D721Med (cell line): ENCODE measurements at regions not wholly inside any gene's neighbourhood (a gene's known extent, or its start where the extent isn't known, plus 50 kb on each side); places are given as distances from the start of the nearest gene placed in this dataset.

Source experiments
- DNase-seq: peaks from one replicate; pipeline ENCODE4 v3.0.0; 2011; ENCODE audit warnings: low spot score; ENCODE audit not compliant: insufficient read length
- FAIRE-seq: peaks from 2 replicates; lab custom pipeline; 2011; peaks lifted over from hg19 to GRCh38; lab: Jason Lieb, UNC
- TF ChIP-seq, protein P1 (sequence below): IDR thresholded peaks from 2 replicates; pipeline ENCODE4 v1.5.1; 2012; ENCODE audit warnings: mild to moderate bottlenecking, control low read depth; ENCODE audit not compliant: insufficient read depth; ENCODE audit errors: missing control alignments

DNA sequence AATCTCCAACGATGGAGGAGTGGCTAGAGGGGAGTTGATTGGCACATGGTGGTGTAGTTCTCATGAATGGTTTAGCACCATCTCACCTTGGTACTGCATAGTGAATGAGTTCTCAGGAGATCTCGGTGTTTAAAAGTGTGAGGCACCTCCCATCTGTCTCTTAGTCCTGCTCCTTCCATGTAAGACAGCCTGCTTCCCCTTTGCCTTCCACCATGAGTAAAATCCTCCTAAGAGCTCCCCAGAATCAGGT lies 428.8 kb upstream of the MAF start:
- FAIRE-seq, result no peak
- TF ChIP-seq, protein P1, sequence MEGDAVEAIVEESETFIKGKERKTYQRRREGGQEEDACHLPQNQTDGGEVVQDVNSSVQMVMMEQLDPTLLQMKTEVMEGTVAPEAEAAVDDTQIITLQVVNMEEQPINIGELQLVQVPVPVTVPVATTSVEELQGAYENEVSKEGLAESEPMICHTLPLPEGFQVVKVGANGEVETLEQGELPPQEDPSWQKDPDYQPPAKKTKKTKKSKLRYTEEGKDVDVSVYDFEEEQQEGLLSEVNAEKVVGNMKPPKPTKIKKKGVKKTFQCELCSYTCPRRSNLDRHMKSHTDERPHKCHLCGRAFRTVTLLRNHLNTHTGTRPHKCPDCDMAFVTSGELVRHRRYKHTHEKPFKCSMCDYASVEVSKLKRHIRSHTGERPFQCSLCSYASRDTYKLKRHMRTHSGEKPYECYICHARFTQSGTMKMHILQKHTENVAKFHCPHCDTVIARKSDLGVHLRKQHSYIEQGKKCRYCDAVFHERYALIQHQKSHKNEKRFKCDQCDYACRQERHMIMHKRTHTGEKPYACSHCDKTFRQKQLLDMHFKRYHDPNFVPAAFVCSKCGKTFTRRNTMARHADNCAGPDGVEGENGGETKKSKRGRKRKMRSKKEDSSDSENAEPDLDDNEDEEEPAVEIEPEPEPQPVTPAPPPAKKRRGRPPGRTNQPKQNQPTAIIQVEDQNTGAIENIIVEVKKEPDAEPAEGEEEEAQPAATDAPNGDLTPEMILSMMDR, result no peak

GRCh38 chr16:80028581-80029380 lies 428.2 kb upstream of the MAF start:
- TF ChIP-seq, protein P1, result no peak
- FAIRE-seq, result no peak
- DNase-seq, result no peak

More for the DNA sequence above, 428.8 kb upstream of the MAF start:
- DNase-seq, result no peak

DNA sequence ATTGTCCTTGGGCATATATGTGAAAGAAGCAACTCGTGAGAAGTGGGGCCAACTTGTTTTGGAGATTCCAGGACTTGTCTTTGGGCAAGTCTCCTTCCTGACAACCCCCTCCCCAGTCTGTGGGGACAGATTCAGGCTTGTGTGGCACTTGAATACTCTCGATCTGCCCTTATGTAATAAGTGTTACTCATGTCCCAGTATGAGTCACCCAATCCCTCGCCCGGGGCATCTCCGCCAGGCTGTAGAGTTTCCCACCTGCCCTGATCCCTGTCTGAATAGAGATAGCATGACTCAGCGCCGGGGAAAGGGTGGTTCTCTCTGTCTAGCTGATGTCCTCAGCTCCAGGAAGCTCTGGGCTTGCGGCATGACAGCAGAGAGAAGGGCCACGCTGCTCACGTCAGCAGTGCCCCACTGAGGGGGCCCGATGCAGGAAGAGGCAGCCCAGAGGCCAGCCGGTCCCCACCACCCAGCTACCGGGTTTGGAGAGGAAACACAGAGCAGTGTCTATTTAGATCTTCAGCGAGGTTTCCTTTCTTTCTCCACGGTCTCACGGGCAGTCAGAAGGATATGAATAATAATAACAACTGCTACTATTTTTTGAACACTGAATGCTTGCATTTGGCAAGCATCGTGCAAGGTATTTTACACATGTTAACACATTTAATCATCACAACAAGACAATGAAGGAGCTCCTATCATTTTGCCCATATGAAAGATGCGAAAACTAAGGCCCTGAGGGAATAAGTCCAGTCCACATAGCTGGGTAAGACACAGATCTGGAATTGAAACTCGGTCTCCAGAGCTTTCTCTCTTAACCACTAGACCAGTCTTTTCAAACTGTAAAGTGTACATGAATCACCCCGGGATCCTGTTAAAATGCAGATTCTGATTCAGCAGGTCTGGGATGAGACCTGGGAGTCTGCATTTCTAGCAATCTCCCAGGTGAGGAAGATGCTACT lies 426.7 kb upstream of the MAF start:
- TF ChIP-seq, protein P1, result no peak
- FAIRE-seq (no peak), DNase-seq (no peak)

GRCh38 chr16:80025236-80025635 lies 424.7 kb upstream of the MAF start:
- TF ChIP-seq, protein P1, result no peak
- no peak for FAIRE-seq
- DNase-seq, result no peak

- FAIRE-seq, result no peak
- TF ChIP-seq, protein P1, result no peak
- DNase-seq, result no peak
Measured at GRCh38 chr16:80024443-80024842, 423.9 kb upstream of the MAF start.

- no peak for DNase-seq
- TF ChIP-seq, protein P1, result no peak
- no peak for FAIRE-seq
Measured at GRCh38 chr16:80023865-80024264, 423.3 kb upstream of the MAF start.
